Mesothelial cell of epicardium (in vitro differentiated cells): ENCODE measurements at regions not wholly inside any gene's neighbourhood (a gene's known extent, or its start where the extent isn't known, plus 50 kb on each side); places are given as distances from the start of the nearest gene placed in this dataset.

ENCODE experiments used
- DNase-seq, 2 experiments: peaks; one replicate each; pipeline ENCODE4 v3.0.0; 2021; ENCODE audit warnings: low spot score in 2 of 2; ENCODE audit not compliant: unreplicated experiment in 2 of 2
- H3K27ac Mint-ChIP-seq: 2 replicates; pipeline ENCODE4 v1.8.0; 2021; ENCODE audit warnings: mixed read lengths
- H3K27me3 Mint-ChIP-seq: 2 replicates; pipeline ENCODE4 v1.8.0; 2021; ENCODE audit warnings: low read depth, mixed read lengths
- H3K36me3 Mint-ChIP-seq: 2 replicates; pipeline ENCODE4 v1.8.0; 2021; ENCODE audit warnings: mixed read lengths
- H3K4me1 Mint-ChIP-seq: 2 replicates; pipeline ENCODE4 v1.8.0; 2021; ENCODE audit warnings: mixed read lengths
- H3K4me3 Mint-ChIP-seq: 2 replicates; pipeline ENCODE4 v1.8.0; 2021; ENCODE audit warnings: mild to moderate bottlenecking, moderate library complexity, mixed read lengths
- H3K9me3 Mint-ChIP-seq: 2 replicates; pipeline ENCODE4 v1.8.0; 2021; ENCODE audit warnings: mixed read lengths
- TF ChIP-seq, protein P1 (sequence below): fragments of 200-600 bp; sonication (generic); IDR thresholded peaks from one replicate; pipeline ENCODE4 v1.5.0; 2021; ENCODE audit warnings: antibody characterized with exemption; ENCODE audit not compliant: unreplicated experiment

DNA sequence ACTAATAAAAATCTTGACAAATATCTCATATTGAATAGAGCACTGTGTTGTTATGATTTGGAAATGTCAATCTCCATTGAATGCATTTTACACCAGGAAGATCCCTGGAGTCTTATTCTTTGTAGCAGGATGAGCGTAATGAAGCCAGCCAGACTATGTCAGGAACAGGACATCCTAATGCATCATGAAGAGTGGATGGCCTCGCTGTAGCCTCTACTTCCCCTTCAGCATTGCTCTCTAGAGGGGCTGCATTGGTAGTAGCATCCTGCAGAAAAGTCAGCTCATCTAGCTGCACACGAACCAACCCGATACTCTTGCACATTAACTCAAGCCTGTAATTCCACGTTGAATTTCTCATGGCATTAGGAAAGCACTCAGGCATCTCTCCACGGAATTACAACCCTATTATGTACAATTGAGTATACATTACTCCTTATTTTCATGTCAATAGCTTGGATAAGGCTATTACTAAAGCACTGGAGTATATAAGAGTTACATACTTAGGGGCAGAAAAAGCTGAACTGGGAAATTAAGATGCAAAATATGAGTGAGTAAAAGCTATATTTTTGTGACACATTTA lies 76.1 kb downstream of the CMPK2 start:
- TF ChIP-seq, protein P1, sequence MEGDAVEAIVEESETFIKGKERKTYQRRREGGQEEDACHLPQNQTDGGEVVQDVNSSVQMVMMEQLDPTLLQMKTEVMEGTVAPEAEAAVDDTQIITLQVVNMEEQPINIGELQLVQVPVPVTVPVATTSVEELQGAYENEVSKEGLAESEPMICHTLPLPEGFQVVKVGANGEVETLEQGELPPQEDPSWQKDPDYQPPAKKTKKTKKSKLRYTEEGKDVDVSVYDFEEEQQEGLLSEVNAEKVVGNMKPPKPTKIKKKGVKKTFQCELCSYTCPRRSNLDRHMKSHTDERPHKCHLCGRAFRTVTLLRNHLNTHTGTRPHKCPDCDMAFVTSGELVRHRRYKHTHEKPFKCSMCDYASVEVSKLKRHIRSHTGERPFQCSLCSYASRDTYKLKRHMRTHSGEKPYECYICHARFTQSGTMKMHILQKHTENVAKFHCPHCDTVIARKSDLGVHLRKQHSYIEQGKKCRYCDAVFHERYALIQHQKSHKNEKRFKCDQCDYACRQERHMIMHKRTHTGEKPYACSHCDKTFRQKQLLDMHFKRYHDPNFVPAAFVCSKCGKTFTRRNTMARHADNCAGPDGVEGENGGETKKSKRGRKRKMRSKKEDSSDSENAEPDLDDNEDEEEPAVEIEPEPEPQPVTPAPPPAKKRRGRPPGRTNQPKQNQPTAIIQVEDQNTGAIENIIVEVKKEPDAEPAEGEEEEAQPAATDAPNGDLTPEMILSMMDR = no peak
- Mint-ChIP-seq H3K4me3 (no peak overlapping the region), H3K9me3 (no peaks in the 10 kb centered on the region), H3K27me3 (no peaks in the 10 kb centered on the region), H3K36me3 (no peaks in the 10 kb centered on the region), H3K4me1 (peaks cover 26% of the 10 kb centered on the region), H3K27ac (no peak overlapping the region)
- no peak for DNase-seq

DNA sequence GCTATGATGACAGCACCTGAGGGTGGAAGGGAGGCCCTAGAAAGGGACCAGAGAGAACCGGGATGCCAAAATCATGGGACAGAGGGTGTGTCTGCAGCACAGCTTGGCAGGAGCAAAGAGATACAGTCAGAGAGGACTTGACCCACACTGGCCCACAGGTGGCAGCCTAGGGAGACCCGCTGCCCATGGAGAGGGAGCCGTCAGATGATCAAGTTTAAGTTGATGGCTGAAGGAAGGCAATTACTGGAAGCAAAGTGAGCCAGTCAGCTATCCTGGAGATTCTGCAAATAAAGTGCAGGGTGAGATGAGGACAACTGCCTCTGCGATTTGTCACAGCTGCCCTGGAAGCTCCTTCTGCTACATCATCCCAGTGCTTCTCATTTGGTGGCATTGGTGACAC lies 74.0 kb downstream of the CMPK2 start:
- H3K4me1 Mint-ChIP-seq = peaks cover 26% of the 10 kb centered on the region
- DNase-seq = no peak
- H3K27me3 Mint-ChIP-seq = no peaks in the 10 kb centered on the region
- TF ChIP-seq, protein P1 = no peak
- no peaks in the 10 kb centered on the region for H3K36me3 Mint-ChIP-seq
- H3K27ac Mint-ChIP-seq = no peak overlapping the region
- H3K9me3 Mint-ChIP-seq = no peaks in the 10 kb centered on the region
- H3K4me3 Mint-ChIP-seq = no peak overlapping the region

DNA sequence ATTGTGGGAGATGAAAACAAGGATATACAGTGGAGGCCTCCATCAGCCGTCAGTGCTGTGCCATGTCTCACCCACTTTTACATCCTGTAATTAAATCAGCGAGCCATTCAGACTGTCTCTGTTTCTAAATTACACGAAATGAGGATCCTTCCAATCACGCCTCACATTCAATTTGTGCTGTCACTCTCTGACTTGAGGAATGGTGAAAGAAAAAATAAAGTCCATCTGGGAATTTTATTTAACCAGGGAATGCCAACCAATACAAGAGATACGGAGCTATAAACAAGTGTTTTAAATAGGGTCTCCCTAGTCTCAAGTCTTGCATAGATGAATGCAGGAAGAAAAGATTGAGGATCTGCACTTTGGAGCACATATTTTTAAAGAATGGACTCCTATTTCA lies 72.8 kb downstream of the CMPK2 start:
- TF ChIP-seq, protein P1 = no peak
- H3K27me3 Mint-ChIP-seq = no peaks in the 10 kb centered on the region
- no peaks in the 10 kb centered on the region for H3K9me3 Mint-ChIP-seq
- peaks cover 26% of the 10 kb centered on the region for H3K4me1 Mint-ChIP-seq
- H3K4me3 Mint-ChIP-seq = no peak overlapping the region
- H3K27ac Mint-ChIP-seq = no peak overlapping the region
- no peaks in the 10 kb centered on the region for H3K36me3 Mint-ChIP-seq
- DNase-seq = no peak

DNA sequence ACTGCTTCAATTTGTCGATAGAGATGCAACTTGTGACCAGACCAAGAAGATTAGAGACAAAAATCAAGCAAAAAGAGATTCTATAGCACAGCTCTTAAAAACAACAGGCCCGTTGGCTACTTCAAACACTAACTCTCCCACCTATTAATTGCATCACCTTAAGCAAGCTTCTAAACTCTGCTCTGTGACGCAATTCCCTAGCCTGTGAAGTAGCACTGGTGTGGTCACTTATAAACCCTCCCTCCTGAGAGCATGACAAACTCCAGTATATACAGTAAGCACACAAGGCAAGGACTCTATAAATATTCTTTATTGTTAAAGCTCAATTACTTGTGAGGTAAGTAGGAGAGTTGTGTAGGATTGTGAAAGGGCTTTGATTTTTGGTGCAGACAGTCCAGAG lies 72.3 kb downstream of the CMPK2 start:
- Mint-ChIP-seq H3K4me1 (peaks cover 26% of the 10 kb centered on the region), H3K27ac (peak overlapping the region; percentile 75)

DNA sequence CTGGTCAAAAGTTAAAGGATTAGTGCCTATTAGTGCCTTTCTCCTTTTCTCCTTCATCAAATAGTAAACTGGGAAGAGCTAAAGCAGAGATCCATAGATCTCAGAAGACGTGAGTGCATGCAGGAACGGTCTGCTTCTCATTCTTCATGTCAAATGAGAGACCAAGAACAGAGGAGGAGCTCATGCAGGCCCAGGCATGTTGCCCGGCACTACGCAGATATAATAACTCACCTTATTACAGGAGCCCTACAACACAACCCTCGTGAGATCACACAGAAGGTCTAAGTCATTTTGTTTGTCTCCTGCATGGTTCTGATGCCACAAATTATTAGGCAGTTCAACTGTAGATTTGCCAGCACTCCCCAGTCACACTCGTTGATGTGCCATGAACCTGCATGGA lies 71.8 kb downstream of the CMPK2 start:
- Mint-ChIP-seq H3K27ac (peak overlapping the region; percentile 75), H3K4me1 (peaks cover 26% of the 10 kb centered on the region), H3K36me3 (no peaks in the 10 kb centered on the region), H3K27me3 (no peaks in the 10 kb centered on the region), H3K4me3 (no peak overlapping the region), H3K9me3 (no peaks in the 10 kb centered on the region)
- no peak for DNase-seq
- TF ChIP-seq, protein P1 = no peak

More for the DNA sequence above, 72.3 kb downstream of the CMPK2 start:
- no peak for DNase-seq
- no peaks in the 10 kb centered on the region for H3K9me3 Mint-ChIP-seq
- no peaks in the 10 kb centered on the region for H3K27me3 Mint-ChIP-seq
- H3K36me3 Mint-ChIP-seq = no peaks in the 10 kb centered on the region
- H3K4me3 Mint-ChIP-seq = no peak overlapping the region
- TF ChIP-seq, protein P1 = no peak

DNA sequence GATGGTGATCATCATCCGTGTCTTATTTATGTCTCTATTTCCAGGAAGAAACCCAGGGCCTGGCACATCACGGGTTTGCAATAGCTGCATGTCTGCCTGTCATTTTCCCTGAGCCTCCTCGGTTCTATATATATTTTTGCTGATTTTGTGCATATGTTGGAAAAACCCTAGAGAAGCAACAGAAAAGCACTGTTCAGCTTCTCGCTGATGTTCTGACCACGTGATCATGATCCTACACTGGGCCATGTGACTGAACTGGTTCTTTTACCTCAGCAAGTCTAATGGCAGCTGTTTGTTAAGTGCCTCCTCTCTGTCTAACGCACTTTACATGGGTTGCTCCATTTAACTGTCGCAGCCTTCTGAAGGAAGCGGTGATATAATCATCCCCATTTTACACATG lies 71.3 kb downstream of the CMPK2 start:
- H3K4me3 Mint-ChIP-seq = no peak overlapping the region
- H3K4me1 Mint-ChIP-seq = peaks cover 26% of the 10 kb centered on the region
- H3K9me3 Mint-ChIP-seq = no peaks in the 10 kb centered on the region
- no peaks in the 10 kb centered on the region for H3K27me3 Mint-ChIP-seq
- no peaks in the 10 kb centered on the region for H3K36me3 Mint-ChIP-seq
- peak overlapping the region; percentile 75 for H3K27ac Mint-ChIP-seq
- no peak for DNase-seq
- TF ChIP-seq, protein P1 = no peak
